ENCODE measurements at regions not wholly inside any gene's neighbourhood (a gene's known extent, or its start where the extent isn't known, plus 50 kb on each side); places are given as distances from the start of the nearest gene placed in this dataset.

DNA sequence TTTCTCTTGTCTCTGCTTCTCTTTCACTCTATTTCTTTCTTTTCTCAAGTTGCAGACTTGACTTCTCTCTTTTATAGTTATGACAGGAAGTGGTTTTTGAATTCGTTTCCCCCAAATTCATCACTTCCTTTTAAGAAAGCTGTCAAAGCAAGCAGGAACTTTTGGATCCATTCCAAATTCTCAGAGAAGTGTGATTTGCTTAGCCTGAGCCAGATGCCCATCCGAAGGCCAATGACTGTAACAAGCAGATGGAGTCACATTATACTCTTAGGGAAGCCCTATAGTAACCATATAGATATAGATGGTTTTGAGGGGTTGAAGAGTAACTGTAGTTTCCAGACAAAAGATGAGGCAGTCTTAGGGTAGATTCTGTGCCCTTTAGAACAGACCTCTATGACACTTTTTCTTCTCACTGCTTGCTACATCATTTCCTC, 592.0 kb upstream of the KCNMB2 start:
- TF ChIP-seq, protein P1, sequence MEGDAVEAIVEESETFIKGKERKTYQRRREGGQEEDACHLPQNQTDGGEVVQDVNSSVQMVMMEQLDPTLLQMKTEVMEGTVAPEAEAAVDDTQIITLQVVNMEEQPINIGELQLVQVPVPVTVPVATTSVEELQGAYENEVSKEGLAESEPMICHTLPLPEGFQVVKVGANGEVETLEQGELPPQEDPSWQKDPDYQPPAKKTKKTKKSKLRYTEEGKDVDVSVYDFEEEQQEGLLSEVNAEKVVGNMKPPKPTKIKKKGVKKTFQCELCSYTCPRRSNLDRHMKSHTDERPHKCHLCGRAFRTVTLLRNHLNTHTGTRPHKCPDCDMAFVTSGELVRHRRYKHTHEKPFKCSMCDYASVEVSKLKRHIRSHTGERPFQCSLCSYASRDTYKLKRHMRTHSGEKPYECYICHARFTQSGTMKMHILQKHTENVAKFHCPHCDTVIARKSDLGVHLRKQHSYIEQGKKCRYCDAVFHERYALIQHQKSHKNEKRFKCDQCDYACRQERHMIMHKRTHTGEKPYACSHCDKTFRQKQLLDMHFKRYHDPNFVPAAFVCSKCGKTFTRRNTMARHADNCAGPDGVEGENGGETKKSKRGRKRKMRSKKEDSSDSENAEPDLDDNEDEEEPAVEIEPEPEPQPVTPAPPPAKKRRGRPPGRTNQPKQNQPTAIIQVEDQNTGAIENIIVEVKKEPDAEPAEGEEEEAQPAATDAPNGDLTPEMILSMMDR (conservative IDR thresholded peaks at IDR 0.05): no peak
- no peak for TF ChIP-seq ZFX (IDR thresholded peaks at IDR 0.05)

Data from C4-2B (cell line).